ENCODE measurements at regions not wholly inside any gene's neighbourhood (a gene's known extent, or its start where the extent isn't known, plus 50 kb on each side); places are given as distances from the start of the nearest gene placed in this dataset.

GRCh38 chr18:60624207-60624606 is 251.6 kb upstream of the MC4R start:
- Histone ChIP-seq H3K18ac (ENCODE audit: extremely low read depth, low read length) (no peak overlapping the region), H3K4me1 (replicated peaks in 1 of 4; ENCODE audit: control insufficient read depth in 3 of 4, insufficient read depth in 4 of 4, low read length in 3 of 4) (no peaks in the 10 kb centered on the region), H2BK5ac (ENCODE audit: low read depth, low read length) (no peak overlapping the region), H3K4ac (replicated peaks; ENCODE audit: insufficient read length, low read depth, low read length) (no peak overlapping the region), H2BK15ac (ENCODE audit: low read length) (no peak overlapping the region), H3K9me3 (ENCODE audit: insufficient read depth in 2 of 2, low read depth in 1 of 2, low read length in 1 of 2) (no peaks in the 10 kb centered on the region), H3K79me1 (ENCODE audit: low read depth, low read length) (no peaks in the 10 kb centered on the region), H3K56ac (replicated peaks; ENCODE audit: insufficient read length, low read depth, low read length) (no peak overlapping the region), H3K23ac (ENCODE audit: insufficient read length) (no peak overlapping the region), H3K36me3 (ENCODE audit: control insufficient read depth in 2 of 4, insufficient read depth in 4 of 4, low read length in 3 of 4) (no peaks in the 10 kb centered on the region), H4K20me1 (replicated peaks in 1 of 2; ENCODE audit: control insufficient read depth in 1 of 2, insufficient read depth in 2 of 2, low read length in 2 of 2) (no peaks in the 10 kb centered on the region), H2AK5ac (ENCODE audit: low read depth, low read length) (no peak overlapping the region), H3K27ac (ENCODE audit: low read depth, low read length) (no peak overlapping the region), H4K91ac (replicated peaks; ENCODE audit: insufficient read length, low read length) (no peak overlapping the region), H3K4me3 (ENCODE audit: extremely low read depth in 1 of 4, insufficient read depth in 2 of 4, low read depth in 3 of 4, low read length in 4 of 4) (no peak overlapping the region), H3K14ac (ENCODE audit: insufficient read length) (no peak overlapping the region), H2BK12ac (ENCODE audit: low read depth, low read length) (no peak overlapping the region), H4K8ac (ENCODE audit: extremely low read depth, insufficient read depth, low read length) (no peak overlapping the region), H2BK20ac (ENCODE audit: low read length) (no peak overlapping the region), H2BK120ac (replicated peaks; ENCODE audit: low read depth, low read length) (no peak overlapping the region), H3K9ac (replicated peaks in 1 of 4; ENCODE audit: extremely low read depth in 1 of 4, low read depth in 3 of 4, low read length in 3 of 4) (no peak overlapping the region), H3K79me2 (ENCODE audit: control insufficient read depth in 1 of 2, insufficient read depth in 2 of 2, low read length in 2 of 2) (no peaks in the 10 kb centered on the region), H3K4me2 (ENCODE audit: insufficient read depth in 1 of 2, low read depth in 2 of 2, low read length in 2 of 2) (no peak overlapping the region), H3K27me3 (replicated peaks in 1 of 4; ENCODE audit: control insufficient read depth in 3 of 4, extremely low read depth in 1 of 4, insufficient read depth in 3 of 4, low read length in 3 of 4) (no peaks in the 10 kb centered on the region), H2AFZ (ENCODE audit: low read length) (no peak overlapping the region), H3K23me2 (ENCODE audit: low read depth, low read length) (no peaks in the 10 kb centered on the region), H4K5ac (ENCODE audit: insufficient read length, low read depth, low read length) (no peak overlapping the region)
- FAIRE-seq (no peak), DNase-seq (ENCODE audit: low read depth in 1 of 2, low spot score in 2 of 2) (no peak)
- CTCF ChIA-PET (ENCODE audit: partially characterized antibody), result interaction anchor here (1.0 kb wide), 1 partner anchor 18 kb away, joined by 3 read pairs; no protein-coding TSS in a partner anchor
- WGBS, 2 experiments (ENCODE audit: extremely low coverage in 1 of 2, insufficient coverage in 1 of 2, insufficient read length in 1 of 2, insufficient replicate concordance in 2 of 2, low coverage in 1 of 2, low lambda C conversion rate in 2 of 2, missing lambda C conversion rate in 1 of 2), result 76% methylated on average over 1 of the region's 1 CpG; no CpG with 5 or more reads in 1 of the 2 experiments
- POLR2A ChIA-PET (ENCODE audit: partially characterized antibody), result no interaction called here
- TF ChIP-seq KDM5A (IDR thresholded peaks at IDR 0.05; ENCODE audit: low read length) (no peak), ATF2 (IDR thresholded peaks at IDR 0.05; ENCODE audit: low read length) (no peak), SP2 (IDR thresholded peaks at IDR 0.05; ENCODE audit: low read length) (no peak), TAF1 (IDR thresholded peaks at IDR 0.05; ENCODE audit: low read depth, low read length) (no peak), MAX (IDR thresholded peaks at IDR 0.05) (no peak), EP300 (IDR thresholded peaks at IDR 0.05; ENCODE audit: borderline replicate concordance in 1 of 2, low read depth in 2 of 2, low read length in 2 of 2) (no peak), CHD2 (IDR thresholded peaks at IDR 0.05; ENCODE audit: low read length) (no peak), GABPA (IDR thresholded peaks at IDR 0.05; ENCODE audit: borderline replicate concordance, insufficient read depth, low read length) (no peak), POLR2A (IDR thresholded peaks at IDR 0.05; ENCODE audit: control extremely low read depth in 1 of 2, low read depth in 2 of 2, low read length in 2 of 2) (no peak), GTF2F1 (IDR thresholded peaks at IDR 0.05; ENCODE audit: borderline replicate concordance, low read depth, low read length) (no peak), TAF7 (optimal IDR thresholded peaks at IDR 0.05; ENCODE audit: borderline replicate concordance, low read depth, low read length) (no peak), PHF8 (conservative IDR thresholded peaks at IDR 0.05; ENCODE audit: low read depth, low read length) (no peak), ZNF274 (IDR thresholded peaks at IDR 0.05; ENCODE audit: borderline replicate concordance, extremely low read depth, low read length) (no peak)

Data from H1 (cell line).